Panc1 (cell line): ENCODE measurements at regions not wholly inside any gene's neighbourhood (a gene's known extent, or its start where the extent isn't known, plus 50 kb on each side); places are given as distances from the start of the nearest gene placed in this dataset.

Source experiments
- POLR2AphosphoS5 ChIP-seq: IDR thresholded peaks from 2 replicates; pipeline ENCODE4 v1.6.1; 2012; ENCODE audit warnings: mild to moderate bottlenecking, low read depth, low read length, moderate library complexity
- TF ChIP-seq, protein P1 (sequence below): fragments of 450-650 bp; IDR thresholded peaks from 2 replicates; pipeline ENCODE4 v1.5.1; 2017; ENCODE audit warnings: mild to moderate bottlenecking
- TF ChIP-seq, protein P2 (sequence below), 2 experiments: IDR thresholded peaks; 2 replicates each; pipeline ENCODE4 v1.6.1; 2011 to 2012; ENCODE audit warnings: low read depth in 2 of 2, control low read depth in 1 of 2, low read length in 1 of 2, mild to moderate bottlenecking in 1 of 2, moderate library complexity in 1 of 2; ENCODE audit not compliant: insufficient read depth in 1 of 2

DNA sequence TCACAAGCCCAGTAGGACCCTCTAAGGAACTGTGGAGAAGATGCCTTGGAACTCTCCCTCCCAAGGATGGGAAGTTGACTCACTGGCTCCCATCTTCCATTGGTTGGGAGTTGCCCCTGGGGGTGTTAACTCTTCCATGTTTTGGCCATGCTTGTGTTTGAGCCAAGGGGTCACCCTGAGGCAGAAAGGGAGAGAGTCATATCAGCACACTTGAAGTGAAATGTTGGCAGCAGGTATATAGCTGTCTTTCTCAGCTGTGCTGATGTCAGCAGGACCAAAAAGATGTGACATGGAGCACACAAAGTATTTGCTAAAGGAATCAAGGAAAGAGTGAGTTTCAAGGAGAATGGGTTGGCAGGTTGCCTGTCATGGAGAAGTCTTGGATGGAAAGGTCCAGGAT is 359.4 kb downstream of the RPS24 start:
- TF ChIP-seq, protein P1, sequence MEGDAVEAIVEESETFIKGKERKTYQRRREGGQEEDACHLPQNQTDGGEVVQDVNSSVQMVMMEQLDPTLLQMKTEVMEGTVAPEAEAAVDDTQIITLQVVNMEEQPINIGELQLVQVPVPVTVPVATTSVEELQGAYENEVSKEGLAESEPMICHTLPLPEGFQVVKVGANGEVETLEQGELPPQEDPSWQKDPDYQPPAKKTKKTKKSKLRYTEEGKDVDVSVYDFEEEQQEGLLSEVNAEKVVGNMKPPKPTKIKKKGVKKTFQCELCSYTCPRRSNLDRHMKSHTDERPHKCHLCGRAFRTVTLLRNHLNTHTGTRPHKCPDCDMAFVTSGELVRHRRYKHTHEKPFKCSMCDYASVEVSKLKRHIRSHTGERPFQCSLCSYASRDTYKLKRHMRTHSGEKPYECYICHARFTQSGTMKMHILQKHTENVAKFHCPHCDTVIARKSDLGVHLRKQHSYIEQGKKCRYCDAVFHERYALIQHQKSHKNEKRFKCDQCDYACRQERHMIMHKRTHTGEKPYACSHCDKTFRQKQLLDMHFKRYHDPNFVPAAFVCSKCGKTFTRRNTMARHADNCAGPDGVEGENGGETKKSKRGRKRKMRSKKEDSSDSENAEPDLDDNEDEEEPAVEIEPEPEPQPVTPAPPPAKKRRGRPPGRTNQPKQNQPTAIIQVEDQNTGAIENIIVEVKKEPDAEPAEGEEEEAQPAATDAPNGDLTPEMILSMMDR, result no peak
- TF ChIP-seq, protein P2, sequence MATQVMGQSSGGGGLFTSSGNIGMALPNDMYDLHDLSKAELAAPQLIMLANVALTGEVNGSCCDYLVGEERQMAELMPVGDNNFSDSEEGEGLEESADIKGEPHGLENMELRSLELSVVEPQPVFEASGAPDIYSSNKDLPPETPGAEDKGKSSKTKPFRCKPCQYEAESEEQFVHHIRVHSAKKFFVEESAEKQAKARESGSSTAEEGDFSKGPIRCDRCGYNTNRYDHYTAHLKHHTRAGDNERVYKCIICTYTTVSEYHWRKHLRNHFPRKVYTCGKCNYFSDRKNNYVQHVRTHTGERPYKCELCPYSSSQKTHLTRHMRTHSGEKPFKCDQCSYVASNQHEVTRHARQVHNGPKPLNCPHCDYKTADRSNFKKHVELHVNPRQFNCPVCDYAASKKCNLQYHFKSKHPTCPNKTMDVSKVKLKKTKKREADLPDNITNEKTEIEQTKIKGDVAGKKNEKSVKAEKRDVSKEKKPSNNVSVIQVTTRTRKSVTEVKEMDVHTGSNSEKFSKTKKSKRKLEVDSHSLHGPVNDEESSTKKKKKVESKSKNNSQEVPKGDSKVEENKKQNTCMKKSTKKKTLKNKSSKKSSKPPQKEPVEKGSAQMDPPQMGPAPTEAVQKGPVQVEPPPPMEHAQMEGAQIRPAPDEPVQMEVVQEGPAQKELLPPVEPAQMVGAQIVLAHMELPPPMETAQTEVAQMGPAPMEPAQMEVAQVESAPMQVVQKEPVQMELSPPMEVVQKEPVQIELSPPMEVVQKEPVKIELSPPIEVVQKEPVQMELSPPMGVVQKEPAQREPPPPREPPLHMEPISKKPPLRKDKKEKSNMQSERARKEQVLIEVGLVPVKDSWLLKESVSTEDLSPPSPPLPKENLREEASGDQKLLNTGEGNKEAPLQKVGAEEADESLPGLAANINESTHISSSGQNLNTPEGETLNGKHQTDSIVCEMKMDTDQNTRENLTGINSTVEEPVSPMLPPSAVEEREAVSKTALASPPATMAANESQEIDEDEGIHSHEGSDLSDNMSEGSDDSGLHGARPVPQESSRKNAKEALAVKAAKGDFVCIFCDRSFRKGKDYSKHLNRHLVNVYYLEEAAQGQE (IDR thresholded peaks at IDR 0.05; ENCODE audit: insufficient read depth in 1 of 2, low read depth in 2 of 2, low read length in 1 of 2), result no peak
- TF ChIP-seq POLR2AphosphoS5, result no peak
